ENCODE measurements at regions not wholly inside any gene's neighbourhood (a gene's known extent, or its start where the extent isn't known, plus 50 kb on each side); places are given as distances from the start of the nearest gene placed in this dataset.

DNA sequence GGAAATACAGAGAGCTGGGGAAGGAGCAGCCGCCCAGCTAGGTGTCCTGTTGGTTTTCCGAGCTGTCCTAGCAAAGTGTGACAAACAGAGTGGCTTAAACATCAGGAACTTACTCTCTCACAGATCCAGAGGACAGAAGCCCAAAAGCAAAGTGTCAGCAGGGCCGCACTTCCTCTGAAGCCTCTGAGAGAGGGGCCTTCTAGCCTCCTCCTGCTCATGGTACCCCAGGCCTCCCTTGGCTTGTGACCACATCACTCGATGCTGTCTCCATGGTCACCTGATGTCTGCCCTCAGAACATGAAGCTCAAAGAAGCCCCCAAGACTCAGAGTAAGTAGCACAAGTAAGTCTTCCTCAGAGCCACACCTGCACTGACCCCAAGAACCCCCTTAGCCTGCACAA is 650.5 kb upstream of the ID2 start:
- Histone ChIP-seq H3K4me3 (no peak overlapping the region), H3K27ac (peak overlapping the region in 3 of 4 donors; percentile 63 to 75 (median 67)), H3K27me3 (no peaks in the 10 kb centered on the region), H3K9me3 (no peaks in the 10 kb centered on the region), H3K36me3 (no peaks in the 10 kb centered on the region), H3K4me1 (peaks cover 0 to 17% (median 13%) of the 10 kb centered on the region in 4 donors)
- intact Hi-C loops (cut with DNase I) = no loop called here
- TF ChIP-seq EP300 (IDR thresholded peaks at IDR 0.05) (no peak), POLR2AphosphoS5 (IDR thresholded peaks at IDR 0.05) (no peak), POLR2A (IDR thresholded peaks at IDR 0.05) (no peak)
- TF ChIP-seq, protein P1, sequence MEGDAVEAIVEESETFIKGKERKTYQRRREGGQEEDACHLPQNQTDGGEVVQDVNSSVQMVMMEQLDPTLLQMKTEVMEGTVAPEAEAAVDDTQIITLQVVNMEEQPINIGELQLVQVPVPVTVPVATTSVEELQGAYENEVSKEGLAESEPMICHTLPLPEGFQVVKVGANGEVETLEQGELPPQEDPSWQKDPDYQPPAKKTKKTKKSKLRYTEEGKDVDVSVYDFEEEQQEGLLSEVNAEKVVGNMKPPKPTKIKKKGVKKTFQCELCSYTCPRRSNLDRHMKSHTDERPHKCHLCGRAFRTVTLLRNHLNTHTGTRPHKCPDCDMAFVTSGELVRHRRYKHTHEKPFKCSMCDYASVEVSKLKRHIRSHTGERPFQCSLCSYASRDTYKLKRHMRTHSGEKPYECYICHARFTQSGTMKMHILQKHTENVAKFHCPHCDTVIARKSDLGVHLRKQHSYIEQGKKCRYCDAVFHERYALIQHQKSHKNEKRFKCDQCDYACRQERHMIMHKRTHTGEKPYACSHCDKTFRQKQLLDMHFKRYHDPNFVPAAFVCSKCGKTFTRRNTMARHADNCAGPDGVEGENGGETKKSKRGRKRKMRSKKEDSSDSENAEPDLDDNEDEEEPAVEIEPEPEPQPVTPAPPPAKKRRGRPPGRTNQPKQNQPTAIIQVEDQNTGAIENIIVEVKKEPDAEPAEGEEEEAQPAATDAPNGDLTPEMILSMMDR (IDR thresholded peaks at IDR 0.05) = no peak
- 79 to 83% methylated on average over 4 of the region's 4 CpGs for WGBS, 2 donors
- DNase-seq = no peak

DNA sequence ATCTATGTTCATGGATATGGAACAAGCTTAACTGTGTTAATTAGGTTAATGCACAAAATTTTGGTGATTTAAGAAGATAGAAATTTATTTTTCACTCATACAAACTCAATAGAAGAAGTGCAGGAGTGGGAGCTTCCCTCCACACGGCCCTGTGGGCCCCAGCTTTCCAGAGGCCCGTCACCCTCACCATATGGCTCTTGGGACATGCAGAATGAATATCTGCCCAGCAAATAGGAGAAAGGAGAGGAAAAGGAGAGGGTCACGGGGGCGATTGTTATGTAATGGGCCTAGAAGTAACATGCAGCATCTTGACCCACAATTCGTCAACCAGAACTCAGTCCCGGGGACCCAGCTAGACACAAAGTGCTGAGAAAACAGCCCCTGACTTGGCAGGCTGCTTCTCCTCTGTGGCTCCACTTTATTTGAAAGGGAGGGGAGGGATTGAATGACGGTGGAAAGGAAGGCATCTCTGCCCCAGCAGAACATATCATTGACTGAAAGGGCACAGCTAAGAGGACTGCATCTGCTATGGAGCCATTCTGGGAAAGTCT is 648.2 kb upstream of the ID2 start:
- H3K4me3 ChIP-seq = no peak overlapping the region
- TF ChIP-seq POLR2AphosphoS5 (IDR thresholded peaks at IDR 0.05) = no peak
- TF ChIP-seq POLR2A (IDR thresholded peaks at IDR 0.05) = no peak
- TF ChIP-seq, protein P1 (IDR thresholded peaks at IDR 0.05) = no peak
- no peak for TF ChIP-seq EP300 (IDR thresholded peaks at IDR 0.05)
- H3K4me1 ChIP-seq = peaks cover 0 to 17% (median 13%) of the 10 kb centered on the region in 4 donors
- DNase-seq = no peak
- intact Hi-C loops (cut with DNase I) = no loop called here
- no peaks in the 10 kb centered on the region for H3K27me3 ChIP-seq
- no peaks in the 10 kb centered on the region for H3K36me3 ChIP-seq
- no peak overlapping the region for H3K27ac ChIP-seq
- no peaks in the 10 kb centered on the region for H3K9me3 ChIP-seq
- 87 to 90% methylated on average over 7 of the region's 7 CpGs for whole genome bisulfite sequencing, 2 donors

DNA sequence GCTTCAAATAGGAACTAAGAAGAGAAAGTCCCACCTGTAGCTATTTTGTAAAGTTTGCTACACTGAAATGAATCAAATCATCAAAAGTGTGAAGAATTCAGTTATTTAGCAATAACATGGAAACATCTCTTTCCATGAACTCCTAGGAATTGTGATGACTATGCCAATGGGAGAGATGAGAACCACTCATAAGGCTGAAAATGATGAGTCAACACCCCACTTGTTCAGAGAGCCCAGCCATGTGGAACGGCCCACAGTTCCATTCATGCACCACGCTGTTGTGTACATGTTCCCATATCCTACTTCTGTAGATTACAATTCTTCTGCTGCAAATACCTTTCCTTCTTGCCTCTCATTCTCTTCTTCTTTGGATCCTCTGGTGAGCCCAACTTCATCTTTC is 645.5 kb upstream of the ID2 start:
- intact Hi-C loops (cut with DNase I) = no loop called here
- DNase-seq = no peak
- no peaks in the 10 kb centered on the region for H3K27me3 ChIP-seq
- H3K9me3 ChIP-seq = no peaks in the 10 kb centered on the region
- H3K27ac ChIP-seq = no peak overlapping the region
- no peaks in the 10 kb centered on the region for H3K36me3 ChIP-seq
- H3K4me1 ChIP-seq = peaks cover 0 to 2% (median 1%) of the 10 kb centered on the region in 4 donors
- no peak overlapping the region for H3K4me3 ChIP-seq
- 92 to 93% methylated on average over 2 of the region's 2 CpGs for WGBS, 2 donors
- no peak for TF ChIP-seq POLR2A (IDR thresholded peaks at IDR 0.05)
- no peak for TF ChIP-seq POLR2AphosphoS5 (IDR thresholded peaks at IDR 0.05)
- TF ChIP-seq, protein P1 (IDR thresholded peaks at IDR 0.05) = no peak
- no peak for TF ChIP-seq EP300 (IDR thresholded peaks at IDR 0.05)

DNA sequence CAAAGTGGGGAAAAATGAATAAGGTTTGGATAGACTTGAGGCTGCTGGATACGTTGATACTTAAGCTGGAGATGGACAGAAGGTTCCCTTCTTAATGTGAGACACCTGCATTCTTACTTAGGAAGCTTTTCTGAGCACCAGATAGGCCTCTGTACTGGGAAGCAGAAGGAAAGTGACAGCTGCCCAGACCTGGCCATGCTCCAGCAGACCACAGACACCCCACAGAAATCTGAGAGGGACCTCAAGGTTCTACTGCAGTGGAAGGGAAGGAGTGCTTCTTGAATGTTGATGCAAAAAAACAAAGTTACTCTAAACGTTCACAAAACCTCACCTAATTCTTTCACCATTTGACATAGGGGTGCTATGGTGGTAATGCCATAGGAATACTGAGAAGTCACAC is 642.1 kb upstream of the ID2 start:
- TF ChIP-seq POLR2AphosphoS5 (IDR thresholded peaks at IDR 0.05) (no peak), EP300 (IDR thresholded peaks at IDR 0.05) (no peak), POLR2A (IDR thresholded peaks at IDR 0.05) (no peak)
- TF ChIP-seq, protein P1 (IDR thresholded peaks at IDR 0.05) = no peak
- DNase-seq = no peak
- WGBS, 2 donors = 54 to 82% methylated on average over 2 of the region's 2 CpGs

DNA sequence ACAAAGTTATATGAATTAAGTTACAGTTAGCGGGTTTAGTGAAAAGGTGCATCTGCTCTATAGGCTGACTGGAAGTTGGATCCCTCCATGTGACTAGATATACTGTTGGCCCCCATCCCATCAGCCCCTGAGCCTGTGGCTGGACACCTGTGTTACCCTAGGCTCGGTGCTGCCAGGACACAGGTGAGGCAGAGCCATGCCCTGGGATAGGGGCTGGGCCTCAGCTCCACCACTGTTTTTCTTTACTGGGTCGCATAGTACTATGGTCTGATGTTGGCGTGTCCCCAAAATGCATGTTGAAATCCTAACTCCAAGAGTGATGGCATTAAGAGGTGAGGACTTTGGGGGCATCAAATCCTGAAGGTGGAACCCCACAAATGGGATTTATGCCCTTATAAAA is 638.6 kb upstream of the ID2 start:
- H3K36me3 ChIP-seq = no peaks in the 10 kb centered on the region
- intact Hi-C loops (cut with DNase I) = no loop called here
- H3K27me3 ChIP-seq = no peaks in the 10 kb centered on the region
- no peak for DNase-seq
- peaks cover 0 to 3% (median 0%) of the 10 kb centered on the region in 4 donors for H3K9me3 ChIP-seq
- no peak overlapping the region for H3K4me3 ChIP-seq
- 90 to 94% methylated on average over 4 of the region's 4 CpGs for WGBS, 2 donors
- no peaks in the 10 kb centered on the region for H3K4me1 ChIP-seq
- no peak overlapping the region for H3K27ac ChIP-seq
- TF ChIP-seq, protein P1 (IDR thresholded peaks at IDR 0.05) = no peak
- no peak for TF ChIP-seq POLR2AphosphoS5 (IDR thresholded peaks at IDR 0.05)
- no peak for TF ChIP-seq POLR2A (IDR thresholded peaks at IDR 0.05)
- TF ChIP-seq EP300 (IDR thresholded peaks at IDR 0.05) = no peak

More for the DNA sequence above, 642.1 kb upstream of the ID2 start:
- Histone ChIP-seq H3K27ac (no peak overlapping the region), H3K36me3 (no peaks in the 10 kb centered on the region), H3K9me3 (peaks cover 0 to 3% (median 0%) of the 10 kb centered on the region in 4 donors), H3K4me1 (no peaks in the 10 kb centered on the region), H3K4me3 (no peak overlapping the region), H3K27me3 (no peaks in the 10 kb centered on the region)
- intact Hi-C loops (cut with DNase I) = no loop called here
